GM12878 (cell line): ENCODE measurements at regions not wholly inside any gene's neighbourhood (a gene's known extent, or its start where the extent isn't known, plus 50 kb on each side); places are given as distances from the start of the nearest gene placed in this dataset.

Experiments used
- ATAC-seq: fragments of 200-7000 bp; cut with Tn5 transposase; 3 replicates; pipeline ENCODE4 v1.9.1; 2020; ENCODE audit warnings: mild to moderate bottlenecking, moderate library complexity
- BruUV-seq: library from RNA; stranded (reverse); fragments of 400-500 nt; replicated peaks from 2 replicates; lab custom pipeline; 2021; lab: Mats Ljungman, UMichigan
- CTCF ChIA-PET: fragments of 300-600 bp; sonication (Branson Sonifier 250); formaldehyde crosslinking; extraction: SDS; loops from one replicate; lab custom pipeline; 2021; ENCODE audit warnings: inconsistent platforms; lab: Yijun Ruan, JAX
- POLR2A ChIA-PET: fragments of 350-600 bp; formaldehyde crosslinking; extraction: SDS; loops from one replicate; lab custom pipeline; 2021; ENCODE audit warnings: inconsistent platforms; lab: Charles Lee
- RAD21 ChIA-PET: fragments of 300-600 bp; sonication (Branson Sonifier 250); formaldehyde crosslinking; loops from one replicate; lab custom pipeline; 2023; ENCODE audit warnings: antibody characterized with exemption; ENCODE audit not compliant: unreplicated experiment; lab: Charles Lee
- SMC1A ChIA-PET: fragments of 300-600 bp; sonication (Branson Sonifier 250); formaldehyde crosslinking; loops from one replicate; lab custom pipeline; 2023; ENCODE audit not compliant: unreplicated experiment, uncharacterized antibody; lab: Charles Lee
- DNase-seq: peaks from one replicate; pipeline ENCODE4 v3.0.0-alpha.2; 2011; ENCODE audit warnings: low read depth, low spot score
- FAIRE-seq: peaks from 3 replicates; lab custom pipeline; 2011; peaks lifted over from hg19 to GRCh38; lab: Jason Lieb, UNC
- H2AFZ ChIP-seq: 2 replicates; pipeline ENCODE4 v1.6.0; 2011; ENCODE audit warnings: low read depth, low read length, control low read depth; ENCODE audit not compliant: control insufficient read depth
- H3K27ac ChIP-seq: 2 replicates; pipeline ENCODE4 v1.5.1; 2011; ENCODE audit warnings: control low read depth; ENCODE audit not compliant: control insufficient read depth, insufficient read depth
- H3K27me3 ChIP-seq, 2 experiments: replicated peaks in 1 of 2; 2 replicates each; pipeline versions ENCODE4 v1.6.0 to v1.6.1; 2011; ENCODE audit warnings: low read length in 1 of 2; ENCODE audit not compliant: control insufficient read depth in 2 of 2, insufficient read depth in 2 of 2
- H3K36me3 ChIP-seq, 2 experiments: 2 replicates each; pipeline ENCODE4 v1.5.1; 2011; ENCODE audit warnings: low read length in 1 of 2; ENCODE audit not compliant: control insufficient read depth in 2 of 2, insufficient read depth in 2 of 2
- H3K4me1 ChIP-seq: 2 replicates; pipeline ENCODE4 v1.6.1; 2011; ENCODE audit warnings: mild to moderate bottlenecking, low read length, moderate library complexity, mixed read lengths; ENCODE audit not compliant: control insufficient read depth, insufficient read depth
- H3K4me2 ChIP-seq: 2 replicates; pipeline ENCODE4 v1.6.0; 2011; ENCODE audit warnings: control low read depth; ENCODE audit not compliant: control insufficient read depth, insufficient read depth
- H3K4me3 ChIP-seq: fragments of 200-600 bp; sonication (generic); 2 replicates; pipeline ENCODE4 v1.5.1; 2016
- H3K79me2 ChIP-seq: 2 replicates; pipeline ENCODE4 v1.6.0; 2011; ENCODE audit warnings: low read length; ENCODE audit not compliant: control insufficient read depth, insufficient read depth
- H3K9ac ChIP-seq: 2 replicates; pipeline ENCODE4 v1.8.0; 2011; ENCODE audit warnings: low read length, control low read depth, mixed read lengths; ENCODE audit not compliant: control insufficient read depth, insufficient read depth
- H3K9me3 ChIP-seq: replicated peaks from 3 replicates; pipeline ENCODE4 v1.5.1; 2011; ENCODE audit warnings: mild to moderate bottlenecking, low read length; ENCODE audit not compliant: control insufficient read depth, insufficient read depth
- H4K20me1 ChIP-seq: 2 replicates; pipeline ENCODE4 v1.6.0; 2011; ENCODE audit not compliant: control insufficient read depth, insufficient read depth
- BCL11A ChIP-seq: IDR thresholded peaks from 2 replicates; pipeline ENCODE4 v1.6.1; 2011; ENCODE audit warnings: low read depth, low read length
- NKRF ChIP-seq: fragments of 450-650 bp; conservative IDR thresholded peaks from 2 replicates; pipeline ENCODE4 v1.6.1; 2017; ENCODE audit warnings: mild to moderate bottlenecking, moderate library complexity
- PRDM15 ChIP-seq: fragments of 450-650 bp; formaldehyde crosslinking; IDR thresholded peaks from 2 replicates; pipeline ENCODE4 v1.4.0; 2020; ENCODE audit warnings: mild to moderate bottlenecking, moderate library complexity
- RCOR1 ChIP-seq: conservative IDR thresholded peaks from 2 replicates; pipeline ENCODE4 v1.6.1; 2012; ENCODE audit warnings: low read depth, low read length, improper control_type of control experiment
- SMAD5 ChIP-seq: IDR thresholded peaks from 2 replicates; pipeline ENCODE4 v1.6.1; 2016; ENCODE audit warnings: antibody characterized with exemption, low read depth
- TCF3 ChIP-seq: IDR thresholded peaks from 2 replicates; pipeline ENCODE4 v1.6.1; 2012; ENCODE audit warnings: low read depth, mild to moderate bottlenecking, low read length, borderline replicate concordance; ENCODE audit not compliant: insufficient read depth
- ZNF207 ChIP-seq: fragments of 450-650 bp; IDR thresholded peaks from 2 replicates; pipeline ENCODE4 v1.6.1; 2014; ENCODE audit warnings: antibody characterized with exemption, mild to moderate bottlenecking, borderline replicate concordance
- ZNF622 ChIP-seq: fragments of 450-650 bp; IDR thresholded peaks from 2 replicates; pipeline ENCODE4 v1.6.1; 2017; ENCODE audit warnings: mild to moderate bottlenecking, inconsistent platforms
- WGBS: methylation state at CpG from one replicate; pipeline ENCODE4 v1.1.6; 2016; ENCODE audit warnings: low lambda C conversion rate; ENCODE audit not compliant: insufficient replicate concordance, insufficient coverage; ENCODE audit errors: missing lambda C conversion rate; 5-methylcytosine and 5-hydroxymethylcytosine counted together
- in situ Hi-C: fragments of 300-500 bp; cut with MboI; formaldehyde crosslinking; loops from 9 replicates; pipeline ENCODE4 v1.14.3; 2018; ENCODE audit warnings: mixed read lengths
- intact Hi-C: fragments of 100-400 bp; cut with micrococcal nuclease; formaldehyde crosslinking; loops from one replicate; pipeline ENCODE4 v1.14.2; 2022; ENCODE audit not compliant: unreplicated experiment

GRCh38 chr2:104746299-104746698 lies 107.6 kb upstream of the POU3F3 start:
- CTCF ChIA-PET, result no interaction called here
- no peak for ATAC-seq
- Histone ChIP-seq H3K79me2 (no peaks in the 10 kb centered on the region), H3K27ac (no peak overlapping the region), H3K36me3 (no peaks in the 10 kb centered on the region), H3K4me2 (no peak overlapping the region), H3K9ac (no peak overlapping the region), H3K27me3 (peaks cover 0 to 2% of the 10 kb centered on the region in 2 experiments; a peak in 1 of 4 replicates), H3K4me1 (no peaks in the 10 kb centered on the region), H3K9me3 (no peaks in the 10 kb centered on the region), H3K4me3 (no peak overlapping the region), H4K20me1 (no peaks in the 10 kb centered on the region), H2AFZ (no peak overlapping the region)
- no TSS peak for BruUV-seq
- SMC1A ChIA-PET, result no interaction called here
- DNase-seq, result no peak
- RAD21 ChIA-PET, result no interaction called here
- FAIRE-seq, result no peak
- TF ChIP-seq PRDM15 (no peak), ZNF207 (no peak), RCOR1 (no peak), BCL11A (no peak), TCF3 (no peak), SMAD5 (no peak), ZNF622 (no peak), NKRF (no peak)
- intact Hi-C loops, result no loop called here
- in situ Hi-C loops, result no loop called here
- POLR2A ChIA-PET, result no interaction called here
- WGBS, result 26% methylated on average over 8 of the region's 8 CpGs
